ENCODE measurements at regions not wholly inside any gene's neighbourhood (a gene's known extent, or its start where the extent isn't known, plus 50 kb on each side); places are given as distances from the start of the nearest gene placed in this dataset.

- TF ChIP-seq CTCF (IDR thresholded peaks at IDR 0.05; ENCODE audit: extremely low read depth in 1 of 2, insufficient read depth in 1 of 2, low read depth in 1 of 2, low read length in 2 of 2), result no peak
- no peak for TF ChIP-seq MAX (IDR thresholded peaks at IDR 0.05; ENCODE audit: insufficient read depth, insufficient read length)
- no peak for TF ChIP-seq JUN (IDR thresholded peaks at IDR 0.05; ENCODE audit: borderline replicate concordance, insufficient read depth, insufficient read length, low read depth)
- no peak for TF ChIP-seq POLR2AphosphoS5 (IDR thresholded peaks at IDR 0.05; ENCODE audit: insufficient read depth, low read depth, low read length)
- TF ChIP-seq EZH2 (IDR thresholded peaks at IDR 0.05; ENCODE audit: borderline replicate concordance, low read depth, low read length, severe bottlenecking), result no peak
Observed at GRCh38 chr5:124502551-124502950, 243.9 kb downstream of the ZNF608 start.

Data from endothelial cell of umbilical vein (primary cell).